ENCODE measurements at regions not wholly inside any gene's neighbourhood (a gene's known extent, or its start where the extent isn't known, plus 50 kb on each side); places are given as distances from the start of the nearest gene placed in this dataset.

DNA sequence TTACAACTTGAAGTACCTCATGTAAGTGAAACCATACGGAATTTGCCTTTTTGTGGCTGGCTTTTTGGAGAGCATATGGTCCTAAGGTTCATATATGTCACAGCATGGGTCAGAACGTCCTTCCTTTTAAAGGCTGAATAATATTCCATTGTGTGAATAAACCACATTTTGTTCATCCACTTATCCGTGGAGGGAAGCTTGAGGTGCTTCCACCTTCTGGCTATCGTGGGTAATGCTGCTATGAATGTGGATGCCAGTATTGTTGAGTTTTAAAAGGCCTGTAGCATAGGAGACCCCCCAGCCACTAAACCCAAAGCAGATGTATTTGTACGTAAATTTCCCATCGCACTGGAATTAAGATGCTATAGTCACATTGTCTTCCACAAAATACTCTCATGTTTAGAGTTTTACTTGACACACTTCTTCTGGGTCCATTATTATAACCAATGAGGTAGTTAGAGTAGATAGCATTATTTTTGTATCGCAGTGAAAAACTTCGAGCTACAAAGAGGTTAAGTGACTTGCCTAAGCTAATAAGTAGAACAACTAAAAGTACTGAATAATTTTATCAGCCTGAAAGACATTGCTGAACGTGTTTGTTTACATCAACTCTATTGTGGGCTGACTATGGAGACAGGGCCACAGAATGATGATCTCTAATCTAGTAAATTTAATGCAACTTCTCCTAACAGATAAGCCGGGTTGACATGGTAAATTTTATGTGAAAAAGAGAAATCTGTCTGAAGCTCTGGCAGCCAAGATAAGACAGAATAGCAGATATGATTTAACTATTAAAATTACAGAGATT is 183.0 kb upstream of the CTBP2 start:
- peak in 2 of 3 donors; percentile 2 to 7 for DNase-seq

DNA sequence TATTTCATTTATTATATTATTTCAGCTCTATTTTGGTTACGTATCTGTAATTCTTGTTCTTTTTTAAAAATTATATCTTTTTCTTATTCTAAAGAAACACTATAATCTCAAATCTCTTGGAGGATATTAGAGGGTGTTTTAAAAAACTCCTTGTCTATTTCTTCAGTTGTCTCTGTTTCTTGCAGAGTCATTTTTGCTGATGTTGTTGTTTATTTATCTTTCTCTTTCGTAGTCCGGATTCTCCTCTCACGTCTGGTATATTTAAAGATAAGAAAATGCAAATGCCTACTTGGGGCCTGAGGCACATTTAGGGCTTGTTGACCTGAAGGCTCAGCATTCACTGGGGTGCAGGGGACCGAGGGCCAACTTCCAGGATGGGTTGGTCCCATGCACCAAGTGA is 181.2 kb upstream of the CTBP2 start:
- no peak for DNase-seq

DNA sequence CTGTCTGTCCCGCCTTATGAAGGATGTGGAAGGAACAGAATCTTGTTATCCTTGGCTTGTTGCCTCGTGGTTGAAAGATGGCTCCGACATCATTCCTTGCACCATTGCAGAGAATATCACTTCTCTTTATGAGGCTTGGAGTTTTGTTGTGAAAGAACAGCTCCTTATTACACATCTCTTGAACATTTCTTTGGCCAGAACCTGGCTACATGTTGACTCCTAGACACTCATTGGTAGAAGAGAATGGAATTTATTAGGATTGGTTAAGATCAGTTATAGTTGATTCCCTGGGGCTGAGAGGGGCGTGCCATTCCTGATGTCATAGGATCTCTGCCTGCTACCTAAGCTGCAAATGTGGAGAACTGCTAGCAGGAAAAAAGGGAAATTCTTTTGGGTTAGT is 180.5 kb upstream of the CTBP2 start:
- DNase-seq: no peak

DNA sequence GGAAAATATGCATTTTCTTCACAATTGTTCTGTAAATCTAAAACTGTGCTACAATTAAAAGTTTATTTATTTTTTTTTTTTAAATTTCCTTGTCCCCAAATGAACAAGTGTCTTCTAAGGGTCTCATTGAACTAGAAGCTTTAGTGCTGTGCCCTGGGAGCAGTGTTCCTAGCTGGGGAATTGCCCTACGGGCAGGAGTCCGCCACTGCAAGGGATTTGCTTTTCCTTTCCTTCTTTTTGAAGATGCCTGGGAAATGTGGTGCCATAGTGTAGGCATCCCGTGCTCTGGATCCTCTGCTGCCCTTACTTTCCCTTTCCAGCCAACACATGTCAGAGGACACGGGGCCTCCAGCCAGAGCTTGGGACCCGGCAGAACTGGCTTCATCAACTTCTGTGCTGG is 177.1 kb upstream of the CTBP2 start:
- no peak for DNase-seq

DNA sequence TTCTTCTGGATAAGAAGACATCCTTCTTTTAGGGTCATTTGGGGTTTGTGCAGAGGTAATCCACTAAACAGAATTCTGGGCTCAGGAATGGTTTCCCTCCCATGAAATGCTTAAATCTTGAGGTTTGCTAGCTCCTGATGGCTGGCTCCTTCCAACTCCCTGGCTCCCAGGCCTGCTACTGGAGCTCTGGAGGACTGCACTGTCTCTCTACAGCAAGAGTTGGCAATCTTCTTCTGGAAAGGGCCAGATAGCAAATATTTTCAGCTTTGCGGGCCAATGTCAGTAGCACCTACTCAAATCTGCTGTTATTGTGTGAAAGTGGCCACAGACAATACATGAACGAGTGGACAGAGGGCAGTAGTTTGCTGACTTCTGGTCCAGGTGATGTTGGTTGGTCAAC is 174.2 kb upstream of the CTBP2 start:
- DNase-seq: no peak

DNA sequence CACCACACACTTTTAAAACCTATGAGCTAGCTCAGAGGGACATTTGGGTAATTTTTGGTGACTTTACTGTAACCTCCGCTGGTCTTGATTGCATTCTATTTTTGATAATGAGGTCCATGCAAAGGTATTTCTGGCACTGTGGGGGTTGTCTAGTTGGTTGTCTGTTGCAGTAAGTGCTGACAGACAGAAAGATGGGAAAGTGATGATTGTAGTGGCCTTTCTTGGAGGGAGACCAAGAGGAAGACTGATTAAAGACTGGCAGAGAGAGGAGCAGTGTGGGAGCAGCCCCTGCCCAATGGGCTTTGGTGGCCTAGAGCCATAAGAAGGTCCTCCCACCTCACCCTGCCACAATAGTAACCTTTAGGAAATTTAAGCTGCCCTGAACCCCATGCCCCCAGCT is 173.4 kb upstream of the CTBP2 start:
- DNase-seq: no peak

DNA sequence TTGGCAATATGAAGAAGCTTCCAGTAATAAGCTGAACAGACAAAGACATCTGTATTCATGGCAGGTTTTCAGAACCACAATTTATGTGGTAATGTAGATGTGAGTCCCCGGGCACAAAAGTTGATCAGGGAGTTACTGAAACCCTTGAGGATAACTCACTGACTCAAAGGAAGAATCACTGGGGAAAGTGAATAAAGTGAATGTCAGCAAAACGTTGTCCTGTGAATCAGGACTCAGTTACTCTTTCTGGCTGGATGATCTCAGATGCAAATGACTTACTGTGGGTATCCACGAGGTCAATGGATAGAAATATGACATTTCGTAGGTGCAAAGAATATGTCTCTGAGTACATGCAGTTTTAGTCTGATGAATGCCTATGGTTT is 172.8 kb upstream of the CTBP2 start:
- no peak for DNase-seq

DNA sequence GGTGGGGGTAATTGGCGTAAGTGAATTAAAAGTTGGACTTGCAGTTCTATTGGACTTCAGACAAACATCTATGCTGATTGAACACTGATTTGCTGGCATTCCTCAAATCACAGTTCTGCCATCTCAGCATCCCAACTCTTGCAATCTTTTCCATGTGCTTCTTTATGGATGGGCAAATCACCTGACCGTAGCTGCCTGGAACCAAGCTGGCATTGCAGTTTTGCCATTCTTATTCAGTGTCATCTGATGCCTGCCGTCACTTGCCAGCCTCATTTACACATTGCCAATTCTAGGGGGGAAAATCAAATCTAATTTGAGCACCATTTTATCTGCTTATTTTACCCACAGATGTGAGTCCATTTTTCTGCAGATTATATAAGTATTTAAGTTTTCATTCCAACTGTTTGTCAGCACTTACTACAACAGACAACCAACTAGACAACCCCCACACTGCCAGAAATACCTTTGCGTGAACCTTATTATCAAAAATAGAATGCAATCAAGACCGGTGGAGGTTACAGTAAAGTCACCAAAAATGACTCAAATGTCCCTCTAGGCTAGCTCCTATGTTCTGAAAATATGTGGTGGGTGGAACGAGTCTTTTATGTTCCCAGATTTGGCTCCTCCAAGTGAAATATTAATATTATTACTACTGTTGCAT is 172.3 kb upstream of the CTBP2 start:
- DNase-seq: no peak

DNA sequence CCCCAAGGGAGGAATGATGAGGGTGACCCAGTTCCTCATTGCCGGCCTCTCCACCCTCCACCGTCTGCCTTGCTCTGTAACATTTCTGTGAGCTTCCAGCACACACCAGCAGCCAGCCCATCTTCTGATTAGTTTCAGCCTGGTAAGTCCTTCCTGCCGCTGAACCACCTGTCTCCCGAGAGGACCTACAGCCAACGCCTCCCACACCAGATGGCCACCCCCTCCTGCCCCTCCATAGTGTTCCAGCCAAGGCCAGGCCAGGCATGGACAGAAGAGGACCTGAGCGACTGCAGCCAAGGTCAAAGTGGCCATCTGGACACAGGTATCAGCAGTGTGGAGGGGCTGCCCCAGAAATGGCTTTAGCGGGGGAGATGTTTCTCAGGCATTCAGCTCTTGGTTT is 170.7 kb upstream of the CTBP2 start:
- DNase-seq: no peak

DNA sequence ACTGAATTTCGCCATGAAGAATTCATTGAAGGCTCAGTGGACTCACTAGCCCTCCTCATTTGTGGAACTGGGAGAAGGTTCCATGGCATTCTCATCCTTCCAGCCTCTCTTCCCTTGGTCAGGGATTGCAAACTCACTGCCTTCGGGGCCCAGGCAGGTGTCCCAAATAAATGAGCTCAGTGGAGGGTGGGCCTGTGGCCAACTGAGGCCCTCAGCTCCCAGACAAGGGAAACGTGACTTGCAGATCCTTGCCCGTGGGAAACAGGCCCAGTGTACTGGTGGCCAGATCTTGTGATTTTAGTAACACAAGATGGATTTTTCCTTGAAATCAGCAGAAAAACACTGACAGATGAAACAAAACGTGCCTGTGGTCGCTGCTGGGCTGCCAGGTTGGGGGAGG is 168.7 kb upstream of the CTBP2 start:
- no peak for DNase-seq

DNA sequence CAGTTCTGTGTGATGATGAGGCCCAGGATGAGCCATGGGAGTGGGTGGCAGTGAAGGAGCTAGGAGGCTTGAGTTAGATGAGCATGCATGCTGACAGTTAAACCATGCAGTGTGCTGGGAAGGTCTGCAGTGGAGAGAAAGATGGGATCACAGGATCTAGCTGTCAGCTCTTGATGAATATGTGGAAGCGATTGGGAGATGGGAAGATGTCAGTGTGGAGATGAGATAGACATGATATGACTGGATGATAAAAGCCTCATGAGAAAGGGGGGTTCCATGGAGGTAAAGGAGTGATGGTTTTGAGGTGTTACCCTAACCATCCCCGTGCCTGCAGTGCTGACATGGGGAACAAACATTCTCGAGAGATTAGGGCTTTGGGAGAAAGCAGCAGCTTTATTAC is 165.0 kb upstream of the CTBP2 start:
- no peak for DNase-seq

DNA sequence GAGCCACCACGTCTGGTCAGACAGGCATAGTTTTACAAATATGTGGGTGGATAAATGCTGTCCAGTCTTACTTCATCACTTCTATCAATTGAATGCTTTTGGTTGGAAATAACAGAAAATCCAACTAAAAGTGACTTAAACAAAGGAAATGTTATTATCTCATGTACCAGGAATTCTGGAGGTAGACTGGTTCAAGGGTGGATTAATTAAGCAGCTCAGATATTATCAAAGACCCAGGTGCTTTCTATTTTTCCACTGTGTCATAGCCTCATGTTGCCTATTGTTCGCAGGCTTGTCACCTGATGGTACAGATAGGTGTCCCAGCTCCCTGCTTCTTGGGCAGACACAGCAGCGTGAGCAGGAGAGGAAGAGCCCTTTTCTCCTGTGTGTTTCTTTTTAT is 156.1 kb upstream of the CTBP2 start:
- DNase-seq: no peak

DNA sequence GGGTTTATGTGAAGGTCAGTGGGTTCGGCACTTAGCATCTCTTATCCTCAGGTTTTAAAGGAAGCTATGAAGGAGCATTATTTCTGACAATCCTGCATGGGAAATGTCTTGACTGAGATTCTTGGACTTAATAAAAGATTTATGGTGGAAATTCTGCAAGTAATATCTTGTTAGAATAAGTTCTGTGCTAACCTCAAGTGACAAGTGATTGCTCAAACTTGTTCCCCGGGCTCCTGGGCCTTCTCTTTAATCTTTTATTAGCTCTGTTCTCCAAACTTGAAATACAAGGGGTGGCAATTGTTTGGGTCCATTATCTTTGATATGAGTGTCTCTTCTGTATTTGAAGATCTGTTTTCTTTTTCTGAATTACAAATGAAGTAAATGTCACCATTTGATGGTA is 140.6 kb upstream of the CTBP2 start:
- no peak for DNase-seq

DNA sequence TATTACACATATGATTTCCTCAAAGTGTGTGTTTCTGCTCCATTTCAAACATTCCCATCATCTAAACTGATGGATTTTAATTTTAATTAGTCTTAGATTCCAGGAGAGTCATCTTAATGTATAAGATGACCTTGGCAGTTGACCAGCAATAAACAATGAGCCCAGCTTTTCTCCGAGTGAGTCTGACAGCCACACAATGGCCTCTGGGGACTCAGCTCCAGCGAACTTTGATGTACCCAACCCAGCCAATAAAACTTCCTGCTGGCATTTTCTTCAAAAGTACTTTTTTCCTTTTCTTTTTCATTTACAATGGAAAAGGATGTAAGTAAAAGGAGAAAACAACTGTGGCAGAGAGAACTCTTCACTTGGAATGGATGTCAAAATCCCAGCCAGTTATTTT is 139.1 kb upstream of the CTBP2 start:
- no peak for DNase-seq

DNA sequence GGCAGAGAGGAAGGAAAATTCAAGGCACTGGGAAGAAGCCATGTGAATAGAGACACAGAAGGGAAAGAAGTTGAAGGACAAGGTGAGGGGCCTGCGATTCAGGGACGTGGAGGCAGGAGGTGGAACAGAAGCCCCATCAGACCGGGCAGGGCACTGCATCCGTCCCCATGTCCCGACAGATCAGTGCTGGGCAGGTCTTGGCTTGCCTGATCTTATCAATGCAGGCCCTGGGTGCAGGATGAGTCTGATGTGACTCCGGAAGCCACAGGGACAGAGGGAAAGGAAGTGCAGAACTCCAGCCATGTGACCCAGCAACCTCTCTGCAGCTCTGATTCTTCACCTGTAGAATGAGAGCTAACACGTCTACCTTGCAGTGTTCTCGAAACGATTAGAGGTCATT is 136.2 kb upstream of the CTBP2 start:
- DNase-seq: no peak

DNA sequence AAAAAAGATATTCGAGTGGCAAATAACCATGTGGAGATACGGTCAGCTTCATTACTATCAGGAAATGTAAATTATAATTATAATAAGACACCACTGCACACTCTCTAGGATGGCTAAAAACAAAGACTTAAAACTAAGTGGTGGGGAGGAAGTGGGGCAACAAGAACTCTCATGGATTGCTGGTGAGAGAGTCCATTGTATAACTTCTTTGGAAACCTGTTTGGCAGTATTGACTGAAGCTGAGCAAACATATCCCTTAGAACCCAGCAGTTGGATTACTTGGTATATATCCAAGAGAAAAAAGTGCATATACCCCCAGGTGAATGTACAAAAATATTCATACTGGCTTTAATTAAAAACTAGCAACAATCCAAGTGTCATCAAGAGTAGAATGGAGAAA is 133.7 kb upstream of the CTBP2 start:
- no peak for DNase-seq

DNA sequence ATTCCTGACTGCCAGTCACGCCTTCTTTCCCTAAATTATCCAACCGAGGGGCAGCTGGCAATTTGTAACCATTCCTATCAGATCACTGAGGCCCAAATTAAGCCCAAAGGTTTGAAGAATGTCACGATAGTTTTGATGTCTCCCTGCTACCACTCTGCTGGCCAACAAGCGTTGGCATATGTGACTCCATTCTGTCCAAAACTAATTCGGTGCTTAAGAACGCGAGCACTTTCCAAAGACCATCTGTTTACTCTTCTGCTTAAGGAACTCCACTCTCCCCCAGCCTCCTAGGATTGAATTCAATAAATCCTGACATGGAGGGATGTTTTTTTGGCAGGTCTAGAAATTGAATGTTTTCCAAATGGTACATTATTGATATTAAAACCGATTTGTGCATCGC is 131.5 kb upstream of the CTBP2 start:
- DNase-seq: no peak

DNA sequence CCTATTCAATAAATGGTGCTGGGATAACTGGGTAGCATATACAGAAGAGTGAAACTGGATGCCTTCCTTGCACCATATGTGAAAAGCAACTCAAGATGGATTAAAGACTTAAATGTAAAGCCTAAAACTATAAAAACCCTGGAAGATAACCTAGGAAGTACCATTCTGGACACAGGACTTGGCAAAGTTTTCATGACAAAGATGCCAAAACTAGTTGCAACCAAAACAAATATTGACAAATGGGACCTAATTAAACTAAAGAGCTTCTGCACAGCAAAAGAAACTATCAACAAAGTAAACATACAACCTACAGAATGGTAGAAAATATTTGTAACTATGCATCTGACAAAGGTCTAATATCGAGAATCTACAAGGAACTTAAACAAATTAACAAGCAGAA is 129.1 kb upstream of the CTBP2 start:
- DNase-seq: no peak

DNA sequence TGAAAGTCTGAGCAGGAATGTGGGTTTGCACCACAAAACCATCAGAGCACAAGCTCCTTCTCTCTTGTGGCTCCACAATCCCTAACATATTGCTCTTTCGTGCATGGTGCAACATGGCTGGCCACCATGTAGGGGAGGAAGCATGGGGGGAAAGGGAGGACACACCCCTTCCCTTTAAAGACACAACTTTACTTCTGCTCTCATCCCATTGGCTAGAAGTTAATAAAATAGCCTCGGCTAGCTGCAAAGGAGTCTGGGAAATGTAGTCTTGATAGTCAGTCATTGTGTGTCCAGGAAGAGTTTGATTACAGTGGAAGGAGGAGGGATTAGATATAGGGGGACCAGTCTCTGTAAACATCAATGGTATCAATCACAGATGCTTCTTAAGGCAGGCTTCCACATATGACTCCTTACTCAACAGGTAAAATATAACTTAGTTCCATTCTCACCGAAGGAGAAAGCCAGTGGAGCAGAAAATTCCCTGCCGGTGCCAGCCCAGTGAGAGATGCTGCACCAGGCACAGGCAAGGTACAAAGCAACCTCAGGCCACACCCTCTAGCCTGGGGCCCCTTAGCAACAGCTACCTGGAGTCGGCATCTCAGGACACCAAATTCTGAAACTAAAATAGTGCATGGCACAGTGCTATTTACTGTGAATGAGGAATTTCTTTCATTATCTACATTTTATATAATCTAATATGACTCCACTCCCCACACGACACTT is 124.7 kb upstream of the CTBP2 start:
- no peak for DNase-seq

DNA sequence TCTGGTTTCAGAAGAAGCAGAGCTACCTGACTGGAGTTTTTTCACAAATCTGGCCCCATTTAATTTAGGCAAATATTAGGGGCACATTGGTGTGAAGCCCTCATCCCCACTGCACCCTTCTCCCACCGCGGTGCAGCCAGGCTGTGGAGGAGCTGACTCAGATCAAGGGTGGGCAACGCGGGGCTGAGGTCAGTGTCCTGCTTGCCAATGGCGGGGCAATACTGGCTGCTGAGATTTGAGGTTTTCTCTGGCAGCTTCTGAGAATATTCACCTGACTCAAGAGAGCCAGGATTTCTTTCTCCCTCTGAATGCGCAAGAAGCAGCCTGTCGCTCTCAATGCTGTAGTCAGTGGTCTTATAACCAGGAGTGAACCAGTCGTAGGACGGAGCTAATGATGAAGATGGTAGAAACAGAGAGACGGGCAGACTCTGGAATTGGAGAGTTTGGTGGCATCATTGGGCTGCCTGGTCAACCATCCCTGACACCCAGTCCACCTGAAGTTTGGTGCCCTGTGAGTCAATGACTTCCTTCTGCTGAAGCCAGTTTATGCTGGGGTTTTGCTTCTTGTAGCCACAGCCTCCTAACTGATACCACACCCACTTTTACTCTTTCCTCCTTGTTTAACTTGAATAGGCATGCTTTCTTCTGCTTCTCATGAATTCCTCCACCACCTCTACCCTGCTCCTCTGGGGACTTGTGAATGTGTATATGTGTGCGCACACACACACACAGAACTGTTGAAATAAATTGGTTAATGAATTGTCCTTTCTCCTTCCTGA is 123.7 kb upstream of the CTBP2 start:
- no peak for DNase-seq

DNA sequence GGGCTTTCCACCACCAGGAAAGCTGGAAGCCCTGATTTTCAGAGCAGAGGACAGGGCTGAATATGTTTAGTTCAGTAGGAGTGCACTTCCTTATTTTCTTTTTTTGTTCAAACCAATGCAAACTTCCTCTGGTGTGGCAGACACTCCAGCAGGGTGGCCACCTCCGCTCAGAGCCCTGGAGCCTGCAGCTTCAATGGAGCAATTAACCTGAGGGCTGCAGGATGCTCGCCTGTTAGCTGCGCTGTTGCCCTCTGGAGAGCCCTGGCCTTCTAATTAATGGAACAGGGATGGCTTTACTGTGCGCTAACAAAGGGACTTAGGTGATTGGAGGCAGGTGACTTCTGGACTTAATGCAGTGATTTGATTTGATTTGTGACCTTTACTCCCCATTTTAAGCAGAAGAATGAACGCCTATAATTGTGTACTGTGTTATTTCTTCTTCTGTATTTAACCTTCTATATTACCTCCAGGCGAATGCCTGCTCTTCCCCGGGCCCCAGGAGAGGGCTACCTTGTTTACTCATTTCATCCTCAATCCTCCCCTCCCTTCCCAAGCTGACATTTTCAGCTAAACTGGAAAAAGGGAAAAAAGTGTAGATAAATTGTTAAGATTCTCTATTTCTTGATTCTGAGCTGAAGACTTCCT is 123.0 kb upstream of the CTBP2 start:
- peak in 1 of 3 donors; percentile 2 for DNase-seq

DNA sequence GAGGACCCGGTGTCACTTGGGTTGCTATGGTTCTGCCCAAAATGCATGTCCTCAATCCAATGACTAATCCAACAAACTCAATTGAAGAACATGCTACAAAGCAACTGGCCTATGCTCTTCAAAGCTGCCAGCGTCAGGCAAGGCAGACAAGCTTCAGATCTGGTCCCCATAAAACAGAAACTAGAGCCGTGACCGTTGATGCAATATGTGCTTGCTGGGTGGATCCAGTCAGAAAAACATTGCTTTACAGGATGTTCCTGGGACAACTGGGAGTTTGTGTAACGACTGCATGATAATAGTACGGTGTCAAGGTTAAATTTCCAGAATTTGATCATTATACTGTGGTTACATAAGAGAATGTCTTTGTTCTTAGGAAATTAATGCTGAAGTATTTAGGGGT is 120.7 kb upstream of the CTBP2 start:
- no peak for DNase-seq

Data from muscle of back (tissue), 3 donors.